Spinal cord (tissue), 9 donors: ENCODE measurements at regions not wholly inside any gene's neighbourhood (a gene's known extent, or its start where the extent isn't known, plus 50 kb on each side); places are given as distances from the start of the nearest gene placed in this dataset.
"Not testable (repeated sequence)": the region's sequence is repeated elsewhere in the genome, so short reads cannot be mapped to it uniquely, and the experiment has no call there.

Experiments
- DNase-seq, 6 donors: peaks; one replicate each; pipeline versions ENCODE4 v3.0.0 to v3.0.0-alpha.2; 2013 to 2015; ENCODE audit warnings: low spot score in 6 of 6, low read depth in 4 of 6
- H3K27ac ChIP-seq: one replicate; pipeline ENCODE4 v1.5.1; 2013; ENCODE audit warnings: low read depth, low read length, control low read depth
- H3K27me3 ChIP-seq: one replicate; pipeline ENCODE4 v1.6.1; 2013; ENCODE audit warnings: low read length; ENCODE audit not compliant: control insufficient read depth, insufficient read depth
- H3K36me3 ChIP-seq: one replicate; pipeline ENCODE4 v1.6.1; 2013; ENCODE audit warnings: low read length; ENCODE audit not compliant: control insufficient read depth, insufficient read depth
- H3K4me1 ChIP-seq: one replicate; pipeline ENCODE4 v1.6.1; 2013; ENCODE audit warnings: low read length; ENCODE audit not compliant: control insufficient read depth, insufficient read depth
- H3K4me3 ChIP-seq: one replicate; pipeline ENCODE4 v1.5.1; 2013; ENCODE audit warnings: low read depth, low read length, control low read depth
- H3K9me3 ChIP-seq: one replicate; pipeline ENCODE4 v1.6.1; 2013; ENCODE audit warnings: low read length; ENCODE audit not compliant: control insufficient read depth, insufficient read depth
- WGBS: methylation state at CpG from one replicate; pipeline ENCODE4 v1.1.5; 2013; ENCODE audit warnings: missing lambda C conversion rate; ENCODE audit not compliant: insufficient coverage; 5-methylcytosine and 5-hydroxymethylcytosine counted together
- donor health status: healthy.

DNA sequence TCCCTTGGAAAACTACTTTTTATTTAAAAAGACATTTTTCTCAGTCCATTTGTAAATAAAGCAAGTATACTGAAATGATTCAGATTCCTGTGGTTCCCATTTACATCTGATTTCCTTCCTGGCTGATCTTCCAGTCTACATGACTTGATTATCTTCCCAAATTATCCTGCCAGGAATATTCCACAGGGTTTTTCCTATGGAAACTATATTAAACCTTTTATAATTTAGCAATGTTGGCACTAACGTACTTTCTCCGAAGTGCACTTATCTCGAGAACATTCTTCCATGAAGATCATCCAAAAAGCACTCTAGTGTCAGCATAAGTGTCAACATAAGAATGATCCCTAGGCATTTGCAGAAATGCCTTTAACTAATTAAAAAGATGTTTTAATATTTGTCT is 347.7 kb upstream of the KIF2B start:
- no peaks in the 10 kb centered on the region for H3K9me3 ChIP-seq

DNA sequence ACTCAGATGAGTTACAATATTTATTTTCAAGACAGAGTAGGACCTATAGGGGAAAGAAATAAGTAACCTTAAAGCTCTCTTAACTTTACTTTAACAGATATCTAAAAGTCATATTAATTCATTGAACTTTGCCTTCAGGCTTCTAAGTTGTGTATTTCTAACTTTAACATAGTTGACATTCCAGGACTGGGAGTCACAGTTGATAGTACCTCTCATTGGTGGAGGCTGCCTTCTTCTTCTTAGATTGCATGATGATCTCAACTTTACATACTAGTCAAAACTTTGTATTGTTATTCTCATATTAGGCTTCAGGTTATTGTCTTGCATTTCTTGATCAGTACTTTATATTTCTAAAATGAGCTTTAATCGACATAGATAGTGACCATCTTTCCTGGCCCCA is 350.1 kb upstream of the KIF2B start:
- DNase-seq = no peak
- Histone ChIP-seq H3K4me3 (no peak overlapping the region), H3K27me3 (no peaks in the 10 kb centered on the region), H3K9me3 (no peaks in the 10 kb centered on the region), H3K36me3 (no peaks in the 10 kb centered on the region), H3K4me1 (no peaks in the 10 kb centered on the region), H3K27ac (no peak overlapping the region)
- no CpG with 5 or more reads among the region's 1 CpG for WGBS

More for the DNA sequence above, 347.7 kb upstream of the KIF2B start:
- no CpG with 5 or more reads among the region's 3 CpGs for WGBS
- H3K36me3 ChIP-seq = no peaks in the 10 kb centered on the region
- no peaks in the 10 kb centered on the region for H3K4me1 ChIP-seq
- no peaks in the 10 kb centered on the region for H3K27me3 ChIP-seq
- no peak overlapping the region for H3K4me3 ChIP-seq
- no peak overlapping the region for H3K27ac ChIP-seq
- peak in 1 of 6 donors; percentile 30 for DNase-seq

- DNase-seq = peak in 1 of 6 donors; percentile 6
- Histone ChIP-seq H3K27ac (no peak overlapping the region), H3K4me1 (no peaks in the 10 kb centered on the region), H3K9me3 (no peaks in the 10 kb centered on the region), H3K27me3 (no peaks in the 10 kb centered on the region), H3K36me3 (no peaks in the 10 kb centered on the region), H3K4me3 (no peak overlapping the region)
- WGBS = no CpG with 5 or more reads among the region's 7 CpGs
Measured at GRCh38 chr17:53471514-53471913, 351.2 kb upstream of the KIF2B start.

- Histone ChIP-seq H3K27ac (no peak overlapping the region), H3K4me3 (no peak overlapping the region), H3K9me3 (no peaks in the 10 kb centered on the region), H3K4me1 (no peaks in the 10 kb centered on the region), H3K36me3 (no peaks in the 10 kb centered on the region), H3K27me3 (no peaks in the 10 kb centered on the region)
- DNase-seq = no peak
- WGBS = no CpG with 5 or more reads among the region's 1 CpG
Measured at GRCh38 chr17:53470626-53471025, 352.1 kb upstream of the KIF2B start.

GRCh38 chr17:53466733-53467132 is 356.0 kb upstream of the KIF2B start:
- H3K4me1 ChIP-seq = no peaks in the 10 kb centered on the region
- no peak overlapping the region for H3K27ac ChIP-seq
- H3K9me3 ChIP-seq = no peaks in the 10 kb centered on the region
- no peaks in the 10 kb centered on the region for H3K36me3 ChIP-seq
- no peak for DNase-seq
- no peaks in the 10 kb centered on the region for H3K27me3 ChIP-seq
- no peak overlapping the region for H3K4me3 ChIP-seq

GRCh38 chr17:53464396-53464795 is 358.3 kb upstream of the KIF2B start:
- H3K27me3 ChIP-seq, H3K4me1 ChIP-seq, H3K4me3 ChIP-seq, H3K9me3 ChIP-seq, H3K27ac ChIP-seq, H3K36me3 ChIP-seq, DNase-seq: not testable (repeated sequence)
- no CpG with 5 or more reads among the region's 8 CpGs for WGBS

DNA sequence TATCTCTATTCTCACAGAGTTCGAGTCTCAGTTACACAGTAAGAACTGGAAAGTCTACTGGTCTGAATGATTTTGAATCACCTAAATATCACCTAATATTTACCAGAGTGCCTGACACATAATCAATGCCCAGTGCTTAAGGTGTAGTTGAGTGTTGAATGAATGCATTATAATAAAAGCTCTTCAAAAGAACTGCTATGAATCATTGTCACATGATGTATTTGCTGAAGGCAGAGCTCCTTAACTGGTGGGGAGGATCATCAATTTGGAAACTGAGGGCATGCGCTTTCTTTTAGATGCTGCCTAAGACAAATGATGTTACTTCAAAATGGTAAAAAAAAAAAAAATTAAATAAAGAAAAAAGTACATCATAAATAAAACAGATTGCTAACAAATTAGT is 359.4 kb upstream of the KIF2B start:
- Histone ChIP-seq H3K36me3 (no peaks in the 10 kb centered on the region), H3K4me3 (no peak overlapping the region), H3K9me3 (peaks cover 3% of the 10 kb centered on the region), H3K4me1 (no peaks in the 10 kb centered on the region), H3K27me3 (no peaks in the 10 kb centered on the region), H3K27ac (no peak overlapping the region)
- no CpG with 5 or more reads among the region's 2 CpGs for WGBS
- peak in 1 of 6 donors; percentile 5 for DNase-seq

GRCh38 chr17:53462393-53462811 is 360.3 kb upstream of the KIF2B start:
- Histone ChIP-seq H3K36me3 (no peaks in the 10 kb centered on the region), H3K9me3 (peaks cover 6% of the 10 kb centered on the region), H3K27me3 (no peaks in the 10 kb centered on the region), H3K27ac (no peak overlapping the region), H3K4me1 (no peaks in the 10 kb centered on the region), H3K4me3 (no peak overlapping the region)
- peak in 1 of 6 donors; percentile 28 for DNase-seq
- WGBS = no CpG with 5 or more reads among the region's 1 CpG

DNA sequence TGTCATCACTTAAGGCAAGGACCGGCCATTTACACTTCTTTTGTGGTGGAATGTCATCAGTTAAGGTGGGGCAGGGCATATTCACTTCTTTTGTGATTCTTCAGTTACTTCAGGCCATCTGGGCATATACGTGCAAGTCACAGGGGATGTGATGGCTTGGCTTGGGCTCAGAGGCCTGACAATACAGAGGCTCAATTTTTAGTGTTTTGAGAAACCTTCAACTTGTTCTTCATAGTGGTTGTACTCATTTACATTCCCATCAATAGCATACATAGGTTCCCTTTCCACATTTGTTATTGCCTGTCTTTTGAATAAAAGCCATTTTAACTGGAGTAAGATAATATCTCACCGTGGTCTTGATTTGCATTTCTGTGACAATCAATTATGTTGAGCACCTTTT is 366.8 kb upstream of the KIF2B start:
- not testable (repeated sequence) for DNase-seq, H3K27me3 ChIP-seq, H3K9me3 ChIP-seq, H3K36me3 ChIP-seq, H3K4me1 ChIP-seq, H3K27ac ChIP-seq, H3K4me3 ChIP-seq
- WGBS = no CpG with 5 or more reads among the region's 3 CpGs

- H3K4me3 ChIP-seq = no peak overlapping the region
- no peak for DNase-seq
- H3K27ac ChIP-seq = no peak overlapping the region
- peaks cover 3% of the 10 kb centered on the region for H3K9me3 ChIP-seq
- no peaks in the 10 kb centered on the region for H3K27me3 ChIP-seq
- H3K36me3 ChIP-seq = no peaks in the 10 kb centered on the region
- no peaks in the 10 kb centered on the region for H3K4me1 ChIP-seq
- WGBS = no CpG with 5 or more reads among the region's 2 CpGs
Measured at GRCh38 chr17:53454337-53454736, 368.4 kb upstream of the KIF2B start.
